ENCODE measurements at regions not wholly inside any gene's neighbourhood (a gene's known extent, or its start where the extent isn't known, plus 50 kb on each side); places are given as distances from the start of the nearest gene placed in this dataset.

DNA sequence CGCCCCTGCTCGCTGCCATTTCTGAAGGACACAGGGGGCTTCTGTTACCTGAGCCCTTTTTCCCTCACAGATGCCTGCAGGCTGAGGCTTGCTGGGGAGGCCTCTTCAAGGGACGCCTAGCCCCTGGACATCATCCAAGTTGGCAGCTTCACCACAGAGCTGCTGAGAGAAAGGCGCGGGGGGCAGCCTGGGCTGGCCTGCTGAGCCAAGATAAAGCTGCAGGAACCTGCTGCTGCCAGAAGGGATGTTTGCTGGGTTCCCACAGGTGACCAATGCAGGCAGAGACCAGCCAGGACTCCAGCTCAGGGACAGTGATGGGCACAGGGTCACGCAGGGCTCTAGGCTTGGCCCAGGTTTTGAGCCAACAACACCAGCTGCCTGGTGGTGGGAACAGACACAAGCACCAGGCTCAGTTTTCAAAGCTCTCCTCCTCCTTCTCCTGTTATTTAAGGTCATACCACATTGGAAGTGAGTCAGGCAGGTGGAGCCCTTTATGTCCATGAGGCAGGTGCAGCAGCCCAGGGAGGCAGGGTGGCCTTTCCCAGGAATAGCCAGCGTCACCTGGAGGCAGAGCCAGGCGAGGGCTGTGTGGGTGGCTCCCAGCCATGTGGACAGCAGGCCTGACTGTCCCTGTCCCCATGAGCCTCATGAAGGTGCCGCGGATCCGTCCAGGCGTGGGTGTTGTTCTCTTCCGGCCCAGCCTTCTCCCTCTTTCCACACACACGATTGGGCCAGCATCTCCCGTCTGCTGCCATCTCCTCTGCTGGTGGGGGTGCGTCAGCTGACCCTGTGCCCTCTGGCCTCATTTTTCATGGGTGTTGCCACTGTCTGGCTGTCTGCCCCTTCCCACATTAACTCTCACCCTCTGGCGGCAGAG is 515.5 kb upstream of the MYT1L start (continued):
- no peak for TF ChIP-seq ATF7 (IDR thresholded peaks at IDR 0.05; ENCODE audit: low read depth)
- no peak for TF ChIP-seq RAD21 (IDR thresholded peaks at IDR 0.05; ENCODE audit: insufficient read depth, low read depth, low read length)

DNA sequence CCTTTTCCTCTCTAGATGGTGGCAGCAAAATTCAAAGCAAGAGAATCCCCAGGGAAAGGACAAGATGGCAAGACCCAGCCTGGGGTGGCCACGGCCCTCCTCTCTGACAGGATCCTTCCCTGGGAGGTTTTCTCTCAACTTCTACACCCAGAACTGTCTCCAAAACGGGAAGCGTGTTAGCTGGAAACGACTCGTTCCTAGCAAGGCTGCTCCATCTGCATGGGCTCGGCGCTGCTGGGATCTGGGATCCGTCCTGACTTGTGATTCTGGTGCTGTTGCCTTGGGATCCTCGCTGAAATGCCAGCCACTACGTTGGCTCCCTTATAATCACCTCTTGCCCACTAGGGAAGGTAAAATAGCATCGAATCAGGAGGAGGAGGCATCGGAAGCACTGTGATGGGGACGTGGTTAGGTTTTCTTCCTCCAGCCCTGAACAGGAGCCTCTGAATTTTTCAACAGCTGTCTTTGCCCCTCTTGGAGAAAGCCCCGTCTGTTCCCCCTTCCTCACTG is 514.8 kb upstream of the MYT1L start:
- SMC1A ChIA-PET (ENCODE audit: uncharacterized antibody, unreplicated experiment): no interaction called here
- H3K36me3 ChIP-seq (ENCODE audit: control insufficient read depth in 2 of 2, insufficient read depth in 2 of 2, low read length in 1 of 2): no peaks in the 10 kb centered on the region; a peak in 1 of 4 replicates
- no peak for DNase-seq (ENCODE audit: low read depth, low spot score)
- H4K20me1 ChIP-seq (ENCODE audit: control insufficient read depth, insufficient read depth): no peaks in the 10 kb centered on the region
- intact Hi-C loops (cut with micrococcal nuclease; ENCODE audit: unreplicated experiment): no loop called here
- no TSS peak for BruUV-seq (replicated peaks)
- H3K9ac ChIP-seq (ENCODE audit: control insufficient read depth, insufficient read depth, low read length): no peak overlapping the region
- no peak for ATAC-seq
- in situ Hi-C loops (cut with MboI): no loop called here
- FAIRE-seq: no peak
- H3K4me2 ChIP-seq (ENCODE audit: control insufficient read depth, insufficient read depth): no peak overlapping the region
- CTCF ChIA-PET: interaction anchor here (0.7 to 1.0 kb wide), 2 partner anchors 216 to 946 kb away, joined by 3 read pairs; no protein-coding TSS in a partner anchor
- WGBS (ENCODE audit: insufficient coverage, insufficient replicate concordance, low lambda C conversion rate, missing lambda C conversion rate): 20% methylated on average over 14 of the region's 14 CpGs
- H3K4me3 ChIP-seq: no peak overlapping the region
- no peak overlapping the region for H2AFZ ChIP-seq (ENCODE audit: control insufficient read depth, low read depth, low read length)
- RAD21 ChIA-PET (ENCODE audit: unreplicated experiment): no interaction called here
- H3K27ac ChIP-seq (ENCODE audit: control insufficient read depth, insufficient read depth): no peak overlapping the region
- POLR2A ChIA-PET: no interaction called here
- no peaks in the 10 kb centered on the region for H3K9me3 ChIP-seq (replicated peaks; ENCODE audit: control insufficient read depth, insufficient read depth, low read length)
- H3K4me1 ChIP-seq (ENCODE audit: control insufficient read depth, insufficient read depth, low read length): no peaks in the 10 kb centered on the region
- no peaks in the 10 kb centered on the region for H3K27me3 ChIP-seq (replicated peaks in 1 of 2; ENCODE audit: control insufficient read depth in 2 of 2, insufficient read depth in 2 of 2, low read length in 1 of 2)
- no peaks in the 10 kb centered on the region for H3K79me2 ChIP-seq (ENCODE audit: control insufficient read depth, insufficient read depth, low read length)
- TF ChIP-seq SP1 (IDR thresholded peaks at IDR 0.05; ENCODE audit: low read depth, low read length) (no peak), KAT2A (conservative IDR thresholded peaks at IDR 0.05; ENCODE audit: control insufficient read depth, low read depth, low read length) (no peak), TARDBP (IDR thresholded peaks at IDR 0.05; ENCODE audit: borderline replicate concordance) (no peak), NR2C1 (IDR thresholded peaks at IDR 0.05) (no peak), EGR1 (IDR thresholded peaks at IDR 0.05; ENCODE audit: borderline replicate concordance in 1 of 2, low read depth in 2 of 2, low read length in 2 of 2) (no peak), ZNF384 (IDR thresholded peaks at IDR 0.05; ENCODE audit: borderline replicate concordance, low read depth, low read length) (no peak), BACH1 (IDR thresholded peaks at IDR 0.05; ENCODE audit: borderline replicate concordance) (no peak), BMI1 (IDR thresholded peaks at IDR 0.05; ENCODE audit: borderline replicate concordance) (no peak), MLLT1 (IDR thresholded peaks at IDR 0.05) (no peak), CREB1 (IDR thresholded peaks at IDR 0.05; ENCODE audit: low read depth) (no peak)
- TF ChIP-seq, protein P1, sequence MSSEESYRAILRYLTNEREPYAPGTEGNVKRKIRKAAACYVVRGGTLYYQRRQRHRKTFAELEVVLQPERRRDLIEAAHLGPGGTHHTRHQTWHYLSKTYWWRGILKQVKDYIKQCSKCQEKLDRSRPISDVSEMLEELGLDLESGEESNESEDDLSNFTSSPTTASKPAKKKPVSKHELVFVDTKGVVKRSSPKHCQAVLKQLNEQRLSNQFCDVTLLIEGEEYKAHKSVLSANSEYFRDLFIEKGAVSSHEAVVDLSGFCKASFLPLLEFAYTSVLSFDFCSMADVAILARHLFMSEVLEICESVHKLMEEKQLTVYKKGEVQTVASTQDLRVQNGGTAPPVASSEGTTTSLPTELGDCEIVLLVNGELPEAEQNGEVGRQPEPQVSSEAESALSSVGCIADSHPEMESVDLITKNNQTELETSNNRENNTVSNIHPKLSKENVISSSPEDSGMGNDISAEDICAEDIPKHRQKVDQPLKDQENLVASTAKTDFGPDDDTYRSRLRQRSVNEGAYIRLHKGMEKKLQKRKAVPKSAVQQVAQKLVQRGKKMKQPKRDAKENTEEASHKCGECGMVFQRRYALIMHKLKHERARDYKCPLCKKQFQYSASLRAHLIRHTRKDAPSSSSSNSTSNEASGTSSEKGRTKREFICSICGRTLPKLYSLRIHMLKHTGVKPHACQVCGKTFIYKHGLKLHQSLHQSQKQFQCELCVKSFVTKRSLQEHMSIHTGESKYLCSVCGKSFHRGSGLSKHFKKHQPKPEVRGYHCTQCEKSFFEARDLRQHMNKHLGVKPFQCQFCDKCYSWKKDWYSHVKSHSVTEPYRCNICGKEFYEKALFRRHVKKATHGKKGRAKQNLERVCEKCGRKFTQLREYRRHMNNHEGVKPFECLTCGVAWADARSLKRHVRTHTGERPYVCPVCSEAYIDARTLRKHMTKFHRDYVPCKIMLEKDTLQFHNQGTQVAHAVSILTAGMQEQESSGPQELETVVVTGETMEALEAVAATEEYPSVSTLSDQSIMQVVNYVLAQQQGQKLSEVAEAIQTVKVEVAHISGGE (CRISPR knock-in tag; IDR thresholded peaks at IDR 0.05): no peak
- TF ChIP-seq, protein P2, sequence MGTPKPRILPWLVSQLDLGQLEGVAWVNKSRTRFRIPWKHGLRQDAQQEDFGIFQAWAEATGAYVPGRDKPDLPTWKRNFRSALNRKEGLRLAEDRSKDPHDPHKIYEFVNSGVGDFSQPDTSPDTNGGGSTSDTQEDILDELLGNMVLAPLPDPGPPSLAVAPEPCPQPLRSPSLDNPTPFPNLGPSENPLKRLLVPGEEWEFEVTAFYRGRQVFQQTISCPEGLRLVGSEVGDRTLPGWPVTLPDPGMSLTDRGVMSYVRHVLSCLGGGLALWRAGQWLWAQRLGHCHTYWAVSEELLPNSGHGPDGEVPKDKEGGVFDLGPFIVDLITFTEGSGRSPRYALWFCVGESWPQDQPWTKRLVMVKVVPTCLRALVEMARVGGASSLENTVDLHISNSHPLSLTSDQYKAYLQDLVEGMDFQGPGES (IDR thresholded peaks at IDR 0.05): no peak
- TF ChIP-seq, protein P3, sequence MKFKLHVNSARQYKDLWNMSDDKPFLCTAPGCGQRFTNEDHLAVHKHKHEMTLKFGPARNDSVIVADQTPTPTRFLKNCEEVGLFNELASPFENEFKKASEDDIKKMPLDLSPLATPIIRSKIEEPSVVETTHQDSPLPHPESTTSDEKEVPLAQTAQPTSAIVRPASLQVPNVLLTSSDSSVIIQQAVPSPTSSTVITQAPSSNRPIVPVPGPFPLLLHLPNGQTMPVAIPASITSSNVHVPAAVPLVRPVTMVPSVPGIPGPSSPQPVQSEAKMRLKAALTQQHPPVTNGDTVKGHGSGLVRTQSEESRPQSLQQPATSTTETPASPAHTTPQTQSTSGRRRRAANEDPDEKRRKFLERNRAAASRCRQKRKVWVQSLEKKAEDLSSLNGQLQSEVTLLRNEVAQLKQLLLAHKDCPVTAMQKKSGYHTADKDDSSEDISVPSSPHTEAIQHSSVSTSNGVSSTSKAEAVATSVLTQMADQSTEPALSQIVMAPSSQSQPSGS (IDR thresholded peaks at IDR 0.05; ENCODE audit: low read length): no peak

All from GM12878 (cell line).